ENCODE measurements at regions not wholly inside any gene's neighbourhood (a gene's known extent, or its start where the extent isn't known, plus 50 kb on each side); places are given as distances from the start of the nearest gene placed in this dataset.

- FAIRE-seq (no peak), DNase-seq (ENCODE audit: low spot score) (no peak)
Observed at GRCh38 chr5:53219174-53219573, 109.6 kb upstream of the MOCS2 start.

- DNase-seq (ENCODE audit: low spot score) (no peak), FAIRE-seq (no peak)
Observed at GRCh38 chr5:53219610-53220009, 110.1 kb upstream of the MOCS2 start.

GRCh38 chr5:53233645-53234405 is 124.3 kb upstream of the MOCS2 start:
- FAIRE-seq, result no peak
- DNase-seq (ENCODE audit: low spot score), result no peak

- FAIRE-seq, result no peak
Observed at GRCh38 chr5:53236683-53237082, 127.1 kb upstream of the MOCS2 start.

GRCh38 chr5:53237876-53238275 is 128.3 kb upstream of the MOCS2 start:
- no peak for DNase-seq (ENCODE audit: low spot score)

More at GRCh38 chr5:53236683-53237082, 127.1 kb upstream of the MOCS2 start:
- DNase-seq (ENCODE audit: low spot score), result no peak

GRCh38 chr5:53239301-53239990 is 129.9 kb upstream of the MOCS2 start:
- no peak for FAIRE-seq

More at GRCh38 chr5:53237876-53238275, 128.3 kb upstream of the MOCS2 start:
- FAIRE-seq, result no peak

GRCh38 chr5:53240661-53241060 is 131.1 kb upstream of the MOCS2 start:
- FAIRE-seq (no peak), DNase-seq (ENCODE audit: low spot score) (no peak)

More at GRCh38 chr5:53239301-53239990, 129.9 kb upstream of the MOCS2 start:
- DNase-seq (ENCODE audit: low spot score), result no peak

GRCh38 chr5:53241572-53241971 is 132.0 kb upstream of the MOCS2 start:
- no peak for FAIRE-seq
- no peak for DNase-seq (ENCODE audit: low spot score)

- FAIRE-seq (no peak), DNase-seq (ENCODE audit: low spot score) (no peak)
Observed at GRCh38 chr5:53243403-53243802, 133.8 kb upstream of the MOCS2 start.

GRCh38 chr5:53246042-53246836 is 136.7 kb upstream of the MOCS2 start:
- FAIRE-seq (no peak), DNase-seq (ENCODE audit: low spot score) (peak; percentile 40)

- DNase-seq (ENCODE audit: low spot score) (peak; percentile 67), FAIRE-seq (no peak)
Observed at GRCh38 chr5:53249529-53250200, 140.1 kb upstream of the MOCS2 start.

GRCh38 chr5:53250201-53250550 is 140.6 kb upstream of the MOCS2 start:
- DNase-seq (ENCODE audit: low spot score) (no peak), FAIRE-seq (no peak)

GRCh38 chr5:53253421-53253871 is 143.9 kb upstream of the MOCS2 start:
- FAIRE-seq, result no peak
- peak; percentile 15 for DNase-seq (ENCODE audit: low spot score)

- DNase-seq (ENCODE audit: low spot score), result peak; percentile 52
- FAIRE-seq, result no peak
Observed at GRCh38 chr5:53256746-53257145, 147.2 kb upstream of the MOCS2 start.

- DNase-seq (ENCODE audit: low spot score) (no peak), FAIRE-seq (no peak)
Observed at GRCh38 chr5:53257806-53258373, 148.3 kb upstream of the MOCS2 start.

GRCh38 chr5:53259176-53259575 is 149.6 kb upstream of the MOCS2 start:
- DNase-seq (ENCODE audit: low spot score) (no peak), FAIRE-seq (no peak)

GRCh38 chr5:53260446-53260845 is 150.9 kb upstream of the MOCS2 start:
- DNase-seq (ENCODE audit: low spot score), result no peak
- FAIRE-seq, result peak; percentile 55

GRCh38 chr5:53261245-53261644 is 151.7 kb upstream of the MOCS2 start:
- DNase-seq (ENCODE audit: low spot score) (no peak), FAIRE-seq (no peak)

GRCh38 chr5:53262348-53262970 is 152.9 kb upstream of the MOCS2 start:
- FAIRE-seq, result no peak

GRCh38 chr5:53263151-53263550 is 153.6 kb upstream of the MOCS2 start:
- DNase-seq (ENCODE audit: low spot score), result no peak
- no peak for FAIRE-seq

More at GRCh38 chr5:53262348-53262970, 152.9 kb upstream of the MOCS2 start:
- no peak for DNase-seq (ENCODE audit: low spot score)

Measured in urothelium cell line (cell line).